ENCODE measurements at regions not wholly inside any gene's neighbourhood (a gene's known extent, or its start where the extent isn't known, plus 50 kb on each side); places are given as distances from the start of the nearest gene placed in this dataset. TPM values are rescaled to one million over a fixed set of nuclear protein-coding genes. Genes with fewer than 3 reads are reported as not detected.

Small RNA genes in the stretch of these regions (microRNA-seq; reads per million reads assigned to microRNA genes)
- gene MIR1302-10 (ENCODE audit: borderline microRNAs expressed in 2 of 2, borderline number of aligned reads in 2 of 2, borderline replicate concordance in 1 of 2) (0 reads per million in 2 experiments), gene MIR6859-3 (ENCODE audit: borderline microRNAs expressed in 2 of 2, borderline number of aligned reads in 2 of 2, borderline replicate concordance in 1 of 2) (0 reads per million in 2 experiments)

Small RNA genes in the stretch of these regions (small RNA-seq; reads per million reads assigned to genes)
- gene AC140725.2 (ENCODE audit: insufficient read depth) (not detected), gene MIR6859-3 (ENCODE audit: insufficient read depth) (not detected)

Data from H1 (cell line).